ENCODE measurements at regions not wholly inside any gene's neighbourhood (a gene's known extent, or its start where the extent isn't known, plus 50 kb on each side); places are given as distances from the start of the nearest gene placed in this dataset.

- no peak for TF ChIP-seq CTCF (conservative IDR thresholded peaks at IDR 0.05)
- no peak overlapping the region for H3K27ac ChIP-seq
Observed at GRCh38 chr12:128077211-128077916, 189.6 kb upstream of the TMEM132C start.

- no peak for TF ChIP-seq CTCF (conservative IDR thresholded peaks at IDR 0.05)
- no peak overlapping the region for H3K27ac ChIP-seq
Observed at GRCh38 chr12:128077917-128078298, 189.1 kb upstream of the TMEM132C start.

GRCh38 chr12:128078301-128078971, 188.5 kb upstream of the TMEM132C start:
- H3K27ac ChIP-seq: no peak overlapping the region
- no peak for TF ChIP-seq CTCF (conservative IDR thresholded peaks at IDR 0.05)

GRCh38 chr12:128079446-128079845, 187.5 kb upstream of the TMEM132C start:
- no peak overlapping the region for H3K27ac ChIP-seq
- TF ChIP-seq CTCF (conservative IDR thresholded peaks at IDR 0.05): no peak

- no peak for TF ChIP-seq CTCF (conservative IDR thresholded peaks at IDR 0.05)
- H3K27ac ChIP-seq: no peak overlapping the region
Observed at GRCh38 chr12:128083132-128083729, 183.7 kb upstream of the TMEM132C start.

- no peak for TF ChIP-seq CTCF (conservative IDR thresholded peaks at IDR 0.05)
- no peak overlapping the region for H3K27ac ChIP-seq
Observed at GRCh38 chr12:128088926-128089325, 178.0 kb upstream of the TMEM132C start.

- no peak for TF ChIP-seq CTCF (conservative IDR thresholded peaks at IDR 0.05)
- H3K27ac ChIP-seq: no peak overlapping the region
Observed at GRCh38 chr12:128089961-128090360, 177.0 kb upstream of the TMEM132C start.

All from VCaP (cell line).